Lower lobe of right lung (tissue), 2 donors: ENCODE measurements at regions not wholly inside any gene's neighbourhood (a gene's known extent, or its start where the extent isn't known, plus 50 kb on each side); places are given as distances from the start of the nearest gene placed in this dataset.

Experiments used
- ATAC-seq, 2 donors: fragments of 200-7000 bp; cut with Tn5 transposase; one replicate each; pipeline ENCODE4 v1.9.1; 2020 to 2022; ENCODE audit warnings: mild to moderate bottlenecking in 2 of 2, moderate library complexity in 2 of 2
- DNase-seq: peaks from one replicate; pipeline ENCODE4 v3.0.0-alpha.2; 2020
- H3K27ac ChIP-seq: fragments of 200-600 bp; one replicate; pipeline ENCODE4 v1.8.0; 2022
- H3K27me3 ChIP-seq: fragments of 200-600 bp; one replicate; pipeline ENCODE4 v1.8.0; 2022; ENCODE audit warnings: low read depth
- H3K36me3 ChIP-seq: fragments of 200-600 bp; one replicate; pipeline ENCODE4 v1.8.0; 2022; ENCODE audit warnings: mild to moderate bottlenecking
- H3K4me1 ChIP-seq: fragments of 200-600 bp; one replicate; pipeline ENCODE4 v1.8.0; 2022
- H3K4me3 ChIP-seq: fragments of 200-600 bp; one replicate; pipeline ENCODE4 v1.8.0; 2022; ENCODE audit warnings: mild to moderate bottlenecking
- H3K9me3 ChIP-seq: fragments of 200-600 bp; one replicate; pipeline ENCODE4 v1.8.0; 2022
- intact Hi-C: fragments of 100-400 bp; cut with DNase I; formaldehyde crosslinking; loops from one replicate; pipeline ENCODE4 v1.11.0; 2022
- TF ChIP-seq, protein P1 (sequence below): fragments of 200-600 bp; IDR thresholded peaks from one replicate; pipeline ENCODE4 v1.8.0; 2022; ENCODE audit warnings: antibody characterized with exemption, mild to moderate bottlenecking
- donor health status: DM: no; HTN: yes; CAD: no; lungs with severe emphysema.

DNA sequence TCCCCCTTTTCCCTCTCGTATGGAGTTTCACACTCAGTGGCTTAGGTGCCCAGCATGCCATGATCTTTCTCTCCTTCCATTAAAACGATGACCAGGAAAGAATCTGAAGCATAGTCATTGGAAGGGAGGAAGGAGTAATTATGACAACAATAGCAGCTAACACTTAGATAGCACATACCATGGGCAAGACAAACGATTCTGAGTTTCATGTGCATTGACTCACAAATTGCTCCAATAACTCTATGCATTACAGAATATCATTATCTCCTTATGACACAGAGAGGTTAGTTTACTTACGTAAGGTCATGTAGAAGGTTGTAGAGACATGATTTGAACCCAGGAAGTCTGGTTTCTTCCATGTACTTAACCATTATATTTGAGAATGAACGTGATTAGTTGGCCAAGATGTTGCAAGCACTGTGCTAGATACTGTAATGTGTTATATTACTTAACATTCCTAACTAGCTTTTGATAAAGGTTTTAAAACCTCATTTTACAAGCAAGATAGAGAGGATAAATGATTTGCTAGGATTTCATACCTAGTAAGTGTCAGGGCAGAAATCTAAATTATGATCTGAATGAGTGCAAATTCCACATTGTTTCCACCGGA is 162.4 kb downstream of the CAND1 start:
- Histone ChIP-seq H3K36me3 (no peaks in the 10 kb centered on the region), H3K27ac (peak overlapping the region; percentile 26), H3K4me3 (no peak overlapping the region), H3K9me3 (no peaks in the 10 kb centered on the region), H3K4me1 (peaks cover 19% of the 10 kb centered on the region), H3K27me3 (no peaks in the 10 kb centered on the region)
- intact Hi-C loops, result no loop called here
- ATAC-seq (no peak), DNase-seq (no peak)
- TF ChIP-seq, protein P1, sequence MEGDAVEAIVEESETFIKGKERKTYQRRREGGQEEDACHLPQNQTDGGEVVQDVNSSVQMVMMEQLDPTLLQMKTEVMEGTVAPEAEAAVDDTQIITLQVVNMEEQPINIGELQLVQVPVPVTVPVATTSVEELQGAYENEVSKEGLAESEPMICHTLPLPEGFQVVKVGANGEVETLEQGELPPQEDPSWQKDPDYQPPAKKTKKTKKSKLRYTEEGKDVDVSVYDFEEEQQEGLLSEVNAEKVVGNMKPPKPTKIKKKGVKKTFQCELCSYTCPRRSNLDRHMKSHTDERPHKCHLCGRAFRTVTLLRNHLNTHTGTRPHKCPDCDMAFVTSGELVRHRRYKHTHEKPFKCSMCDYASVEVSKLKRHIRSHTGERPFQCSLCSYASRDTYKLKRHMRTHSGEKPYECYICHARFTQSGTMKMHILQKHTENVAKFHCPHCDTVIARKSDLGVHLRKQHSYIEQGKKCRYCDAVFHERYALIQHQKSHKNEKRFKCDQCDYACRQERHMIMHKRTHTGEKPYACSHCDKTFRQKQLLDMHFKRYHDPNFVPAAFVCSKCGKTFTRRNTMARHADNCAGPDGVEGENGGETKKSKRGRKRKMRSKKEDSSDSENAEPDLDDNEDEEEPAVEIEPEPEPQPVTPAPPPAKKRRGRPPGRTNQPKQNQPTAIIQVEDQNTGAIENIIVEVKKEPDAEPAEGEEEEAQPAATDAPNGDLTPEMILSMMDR, result no peak

DNA sequence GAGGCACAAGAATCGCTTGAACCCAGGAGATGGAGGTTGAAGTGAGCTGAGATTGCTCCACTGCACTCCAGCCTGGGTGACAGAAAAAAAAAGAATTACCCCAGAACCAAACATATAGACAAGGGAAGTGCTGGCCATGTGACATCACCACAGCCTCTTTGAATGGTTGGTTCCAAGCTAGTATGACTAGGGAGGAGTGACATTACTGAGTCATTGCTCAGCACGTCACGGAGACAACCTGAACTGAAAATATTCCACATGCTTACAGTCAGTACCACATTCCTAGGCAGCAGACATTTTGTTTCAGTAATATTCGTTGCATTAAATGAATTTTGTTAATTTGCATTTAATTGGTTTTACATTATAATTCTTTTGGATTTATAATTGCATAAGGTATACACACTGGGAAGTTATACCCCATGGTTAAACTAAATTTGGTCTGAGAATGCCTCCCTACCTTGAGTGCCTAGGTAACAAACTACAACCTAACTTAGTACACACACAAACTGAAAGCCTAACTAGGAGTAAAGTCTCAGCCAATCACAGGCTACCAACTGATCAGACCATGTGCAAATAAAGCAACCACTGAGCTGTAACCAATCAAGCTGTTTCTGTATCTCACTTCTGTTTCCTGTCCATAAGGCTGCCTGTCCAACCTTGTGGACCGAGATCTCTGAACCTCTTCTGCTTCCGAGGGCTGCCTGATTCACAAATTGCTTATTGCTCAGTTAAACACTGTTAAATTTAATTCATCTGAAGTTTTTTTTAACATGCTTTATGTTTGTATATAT is 164.4 kb downstream of the CAND1 start:
- H3K27me3 ChIP-seq, result no peaks in the 10 kb centered on the region
- H3K27ac ChIP-seq, result peak overlapping the region; percentile 13
- intact Hi-C loops, result no loop called here
- peaks cover 18% of the 10 kb centered on the region for H3K4me1 ChIP-seq
- no peaks in the 10 kb centered on the region for H3K36me3 ChIP-seq
- no peaks in the 10 kb centered on the region for H3K9me3 ChIP-seq
- H3K4me3 ChIP-seq, result no peak overlapping the region
- ATAC-seq (no peak), DNase-seq (no peak)
- TF ChIP-seq, protein P1, result no peak

DNA sequence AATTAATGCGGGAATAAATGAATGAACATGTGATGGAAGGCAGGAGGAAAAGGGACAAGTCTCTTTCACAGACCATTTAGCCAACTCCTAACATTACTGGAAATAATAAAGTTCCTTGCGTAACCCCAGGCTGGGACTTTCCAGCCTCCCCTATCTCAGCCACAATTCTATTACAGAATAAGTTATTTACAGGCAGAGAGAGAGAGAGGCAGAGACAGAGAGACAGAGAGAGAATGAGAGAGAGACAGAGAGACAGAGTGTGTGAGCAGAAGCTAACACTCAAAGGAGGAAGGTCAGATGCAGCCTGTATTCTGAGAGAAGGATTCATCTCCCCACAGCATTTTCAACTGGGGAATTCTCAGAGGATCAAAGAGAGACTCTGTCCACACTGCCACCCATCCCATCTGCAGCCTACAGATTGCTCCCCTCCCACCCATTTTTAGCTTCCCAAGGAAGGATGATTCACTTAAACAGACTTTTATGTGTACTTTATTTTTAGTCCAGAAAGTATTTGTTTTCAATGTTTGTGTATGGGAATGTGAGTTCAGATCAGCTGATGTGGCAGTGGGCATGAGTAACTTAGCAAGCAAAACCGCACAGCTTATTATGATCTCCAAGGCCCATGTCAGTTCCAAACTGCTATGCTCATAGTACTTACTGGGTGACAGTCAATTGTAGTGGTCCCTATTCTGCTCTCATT is 165.7 kb downstream of the CAND1 start:
- intact Hi-C loops, result no loop called here
- peak overlapping the region; percentile 32 for H3K27ac ChIP-seq
- DNase-seq, result no peak

DNA sequence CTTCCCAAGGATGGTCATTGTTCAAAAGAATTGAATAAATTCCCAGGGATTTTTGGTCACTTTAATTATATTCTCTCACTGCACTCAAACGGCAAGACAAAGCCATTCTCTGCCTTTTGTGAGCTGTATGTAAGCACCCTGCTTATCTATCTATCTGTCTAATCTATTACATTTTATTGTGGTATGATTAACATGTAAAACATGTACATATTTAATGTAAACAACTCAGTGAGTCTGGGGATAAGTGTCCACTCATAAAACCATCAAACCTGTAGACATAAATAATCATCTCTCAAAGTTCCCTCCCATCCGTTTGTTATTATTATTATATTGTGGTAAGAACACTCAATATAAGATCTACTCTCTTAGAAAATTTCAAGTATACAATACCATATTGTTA is 167.1 kb downstream of the CAND1 start:
- intact Hi-C loops, result no loop called here
- TF ChIP-seq, protein P1, result no peak
- Histone ChIP-seq H3K4me1 (peaks cover 20% of the 10 kb centered on the region), H3K9me3 (no peaks in the 10 kb centered on the region), H3K4me3 (no peak overlapping the region), H3K27ac (no peak overlapping the region), H3K27me3 (no peaks in the 10 kb centered on the region), H3K36me3 (no peaks in the 10 kb centered on the region)
- DNase-seq (no peak), ATAC-seq (no peak)

More for the DNA sequence above, 165.7 kb downstream of the CAND1 start:
- no peaks in the 10 kb centered on the region for H3K9me3 ChIP-seq
- peak; percentile 35 to 57 for ATAC-seq
- H3K27me3 ChIP-seq, result no peaks in the 10 kb centered on the region
- H3K36me3 ChIP-seq, result no peaks in the 10 kb centered on the region
- no peak overlapping the region for H3K4me3 ChIP-seq
- H3K4me1 ChIP-seq, result peaks cover 18% of the 10 kb centered on the region
- TF ChIP-seq, protein P1, result no peak

DNA sequence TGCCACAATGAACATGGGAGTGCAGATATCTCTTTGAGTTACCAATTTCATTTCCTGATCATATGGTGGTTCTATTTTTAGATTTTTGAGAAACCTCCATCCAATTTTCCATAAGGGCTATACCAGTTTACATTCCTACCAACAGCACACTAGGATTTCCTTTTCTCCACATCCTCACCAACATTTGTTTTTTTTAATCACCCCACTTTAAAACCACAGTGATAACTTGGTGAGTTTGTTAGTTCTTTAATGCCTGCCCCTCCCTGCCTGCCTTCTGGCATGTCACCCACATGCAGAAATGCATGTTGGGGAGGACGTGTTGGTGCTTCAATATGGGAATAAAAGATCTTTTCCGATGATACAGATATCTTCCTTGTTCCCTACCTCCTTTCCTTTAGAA is 167.9 kb downstream of the CAND1 start:
- TF ChIP-seq, protein P1, result no peak
- ATAC-seq (no peak), DNase-seq (no peak)
- Histone ChIP-seq H3K27ac (no peak overlapping the region), H3K36me3 (no peaks in the 10 kb centered on the region), H3K27me3 (no peaks in the 10 kb centered on the region), H3K4me3 (no peak overlapping the region), H3K4me1 (peaks cover 28% of the 10 kb centered on the region), H3K9me3 (no peaks in the 10 kb centered on the region)
- intact Hi-C loops, result no loop called here
